Testis (tissue), 2 donors: ENCODE measurements at regions not wholly inside any gene's neighbourhood (a gene's known extent, or its start where the extent isn't known, plus 50 kb on each side); places are given as distances from the start of the nearest gene placed in this dataset.

Experiments used
- POLR2A ChIP-seq: fragments of 450-650 bp; IDR thresholded peaks from one replicate; pipeline ENCODE4 v1.6.1; 2017; ENCODE audit warnings: antibody characterized with exemption, mild to moderate bottlenecking, moderate library complexity
- TF ChIP-seq, protein P1 (sequence below), 3 experiments: fragments of 450-650 bp in 2 of 3; fragments of 200-600 bp in 1 of 3; sonication (generic) in 1 of 3; IDR thresholded peaks; one replicate each; pipeline ENCODE4 v1.5.1; 2016 to 2019; ENCODE audit warnings: antibody characterized with exemption in 3 of 3, mild to moderate bottlenecking in 2 of 3, moderate library complexity in 1 of 3

GRCh38 chr14:28982228-28982627 is 215.6 kb downstream of the FOXG1 start:
- TF ChIP-seq POLR2A, result no peak
- TF ChIP-seq, protein P1, sequence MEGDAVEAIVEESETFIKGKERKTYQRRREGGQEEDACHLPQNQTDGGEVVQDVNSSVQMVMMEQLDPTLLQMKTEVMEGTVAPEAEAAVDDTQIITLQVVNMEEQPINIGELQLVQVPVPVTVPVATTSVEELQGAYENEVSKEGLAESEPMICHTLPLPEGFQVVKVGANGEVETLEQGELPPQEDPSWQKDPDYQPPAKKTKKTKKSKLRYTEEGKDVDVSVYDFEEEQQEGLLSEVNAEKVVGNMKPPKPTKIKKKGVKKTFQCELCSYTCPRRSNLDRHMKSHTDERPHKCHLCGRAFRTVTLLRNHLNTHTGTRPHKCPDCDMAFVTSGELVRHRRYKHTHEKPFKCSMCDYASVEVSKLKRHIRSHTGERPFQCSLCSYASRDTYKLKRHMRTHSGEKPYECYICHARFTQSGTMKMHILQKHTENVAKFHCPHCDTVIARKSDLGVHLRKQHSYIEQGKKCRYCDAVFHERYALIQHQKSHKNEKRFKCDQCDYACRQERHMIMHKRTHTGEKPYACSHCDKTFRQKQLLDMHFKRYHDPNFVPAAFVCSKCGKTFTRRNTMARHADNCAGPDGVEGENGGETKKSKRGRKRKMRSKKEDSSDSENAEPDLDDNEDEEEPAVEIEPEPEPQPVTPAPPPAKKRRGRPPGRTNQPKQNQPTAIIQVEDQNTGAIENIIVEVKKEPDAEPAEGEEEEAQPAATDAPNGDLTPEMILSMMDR (IDR thresholded peaks at IDR 0.05), result no peak
